Stromal cell of bone marrow (primary cell): ENCODE measurements at regions not wholly inside any gene's neighbourhood (a gene's known extent, or its start where the extent isn't known, plus 50 kb on each side); places are given as distances from the start of the nearest gene placed in this dataset.

Experiments
- DNase-seq: peaks from one replicate; pipeline ENCODE4 v3.0.0-alpha.2; 2012; ENCODE audit warnings: low read depth

- DNase-seq: peak; percentile 53
Observed at GRCh38 chr6:6918216-6918983, 189.4 kb upstream of the RREB1 start.

GRCh38 chr6:6919173-6919572 is 188.6 kb upstream of the RREB1 start:
- no peak for DNase-seq

- DNase-seq: no peak
Observed at GRCh38 chr6:6920114-6920986, 187.4 kb upstream of the RREB1 start.

- DNase-seq: no peak
Observed at GRCh38 chr6:6920987-6921313, 186.8 kb upstream of the RREB1 start.

GRCh38 chr6:6922166-6922565 is 185.6 kb upstream of the RREB1 start:
- no peak for DNase-seq

GRCh38 chr6:6923605-6924004 is 184.2 kb upstream of the RREB1 start:
- DNase-seq: no peak

- DNase-seq: no peak
Observed at GRCh38 chr6:6924708-6925107, 183.1 kb upstream of the RREB1 start.

- no peak for DNase-seq
Observed at GRCh38 chr6:6925391-6926164, 182.2 kb upstream of the RREB1 start.

- no peak for DNase-seq
Observed at GRCh38 chr6:6926856-6927255, 180.9 kb upstream of the RREB1 start.

GRCh38 chr6:6927521-6928361 is 180.0 kb upstream of the RREB1 start:
- no peak for DNase-seq

GRCh38 chr6:6930223-6930880 is 177.4 kb upstream of the RREB1 start:
- DNase-seq: no peak

GRCh38 chr6:6931071-6932025 is 176.4 kb upstream of the RREB1 start:
- DNase-seq: no peak

- no peak for DNase-seq
Observed at GRCh38 chr6:6932341-6932740, 175.4 kb upstream of the RREB1 start.

- DNase-seq: no peak
Observed at GRCh38 chr6:6932968-6933367, 174.8 kb upstream of the RREB1 start.

GRCh38 chr6:6940031-6941025 is 167.4 kb upstream of the RREB1 start:
- no peak for DNase-seq

- DNase-seq: no peak
Observed at GRCh38 chr6:6941201-6941600, 166.6 kb upstream of the RREB1 start.

- DNase-seq: no peak
Observed at GRCh38 chr6:6942091-6942490, 165.7 kb upstream of the RREB1 start.

- DNase-seq: peak; percentile 34
Observed at GRCh38 chr6:6942831-6943230, 164.9 kb upstream of the RREB1 start.

- no peak for DNase-seq
Observed at GRCh38 chr6:6943421-6943820, 164.3 kb upstream of the RREB1 start.
